CD8-positive, alpha-beta memory T cell (primary cell): ENCODE measurements at regions not wholly inside any gene's neighbourhood (a gene's known extent, or its start where the extent isn't known, plus 50 kb on each side); places are given as distances from the start of the nearest gene placed in this dataset.
"Not testable (repeated sequence)": the region's sequence is repeated elsewhere in the genome, so short reads cannot be mapped to it uniquely, and the experiment has no call there.

ENCODE experiments used
- CTCF ChIA-PET: fragments of 350-600 bp; sonication (Branson Sonifier 250); formaldehyde crosslinking; loops from one replicate; lab custom pipeline; 2021; ENCODE audit warnings: antibody characterized with exemption; lab: Charles Lee
- POLR2A ChIA-PET: fragments of 350-600 bp; sonication (Branson Sonifier 250); formaldehyde crosslinking; loops from one replicate; lab custom pipeline; 2021; ENCODE audit warnings: antibody characterized with exemption; lab: Charles Lee
- DNase-seq, 5 donors: peaks; one replicate each; pipeline versions ENCODE4 v3.0.0 to v3.0.0-alpha.2; 2020 to 2022; ENCODE audit warnings: mixed read lengths in 1 of 5
- H3K27ac ChIP-seq: one replicate; pipeline ENCODE4 v1.7.0; 2013; ENCODE audit warnings: low read depth, mild to moderate bottlenecking, low read length, moderate library complexity
- H3K27me3 ChIP-seq: 2 replicates; pipeline ENCODE4 v1.7.0; 2013; ENCODE audit warnings: low read length, mild to moderate bottlenecking; ENCODE audit not compliant: insufficient read depth, poor library complexity, severe bottlenecking
- H3K36me3 ChIP-seq: 2 replicates; pipeline ENCODE4 v1.7.0; 2013; ENCODE audit warnings: mild to moderate bottlenecking, low read length, moderate library complexity; ENCODE audit not compliant: insufficient read depth
- H3K4me1 ChIP-seq: 2 replicates; pipeline ENCODE4 v1.7.0; 2013; ENCODE audit warnings: mild to moderate bottlenecking, low read length, moderate library complexity; ENCODE audit not compliant: insufficient read depth
- H3K4me3 ChIP-seq: 2 replicates; pipeline ENCODE4 v1.7.0; 2013; ENCODE audit warnings: mild to moderate bottlenecking, low read length
- H3K9me3 ChIP-seq: 2 replicates; pipeline ENCODE4 v1.7.0; 2013; ENCODE audit warnings: mild to moderate bottlenecking, low read length
- H3K27ac Mint-ChIP-seq, 8 donors: one replicate each; pipeline ENCODE4 v1.8.0; 2020 to 2021; ENCODE audit warnings: mixed read lengths in 8 of 8, mild to moderate bottlenecking in 6 of 8, inconsistent platforms in 3 of 8, moderate library complexity in 3 of 8
- H3K27me3 Mint-ChIP-seq, 2 donors: one replicate each; pipeline ENCODE4 v1.8.0; 2020 to 2021; ENCODE audit warnings: mixed read lengths in 2 of 2, mild to moderate bottlenecking in 1 of 2, moderate library complexity in 1 of 2
- H3K36me3 Mint-ChIP-seq, 3 donors: one replicate each; pipeline ENCODE4 v1.8.0; 2020 to 2021; ENCODE audit warnings: mixed read lengths in 3 of 3, inconsistent platforms in 1 of 3, mild to moderate bottlenecking in 1 of 3
- H3K4me1 Mint-ChIP-seq, 3 donors: one replicate each; pipeline ENCODE4 v1.8.0; 2020 to 2021; ENCODE audit warnings: mixed read lengths in 3 of 3, inconsistent platforms in 1 of 3, mild to moderate bottlenecking in 1 of 3
- H3K4me3 Mint-ChIP-seq, 7 donors: one replicate each; pipeline ENCODE4 v1.8.0; 2020 to 2021; ENCODE audit warnings: mixed read lengths in 7 of 7, mild to moderate bottlenecking in 6 of 7, moderate library complexity in 4 of 7, inconsistent platforms in 2 of 7
- H3K9me3 Mint-ChIP-seq, 5 donors: one replicate each; pipeline ENCODE4 v1.8.0; 2020 to 2022; ENCODE audit warnings: mixed read lengths in 5 of 5, mild to moderate bottlenecking in 3 of 5, moderate library complexity in 2 of 5, inconsistent platforms in 1 of 5

- Histone ChIP-seq H3K36me3 (no peaks in the 10 kb centered on the region), H3K27me3 (no peaks in the 10 kb centered on the region), H3K4me3 (no peak overlapping the region), H3K4me1 (no peaks in the 10 kb centered on the region), H3K9me3 (no peaks in the 10 kb centered on the region), H3K27ac (no peak overlapping the region)
- H3K27me3 Mint-ChIP-seq, result peaks cover 15 to 41% of the 10 kb centered on the region in 2 donors
- ChIA-PET CTCF (no interaction called here), POLR2A (no interaction called here)
- H3K27ac Mint-ChIP-seq, result no peak overlapping the region
- no peak overlapping the region for H3K4me3 Mint-ChIP-seq
- no peaks in the 10 kb centered on the region for H3K36me3 Mint-ChIP-seq
- H3K4me1 Mint-ChIP-seq, result no peaks in the 10 kb centered on the region
- H3K9me3 Mint-ChIP-seq, result no peaks in the 10 kb centered on the region
- no peak for DNase-seq
Observed at GRCh38 chr1:29685387-29685786, 449.1 kb downstream of the PTPRU start.

- H3K27me3 ChIP-seq, result no peaks in the 10 kb centered on the region
- Mint-ChIP-seq H3K36me3 (no peaks in the 10 kb centered on the region), H3K27ac (no peak overlapping the region), H3K27me3 (peaks cover 15 to 40% of the 10 kb centered on the region in 2 donors), H3K9me3 (no peaks in the 10 kb centered on the region), H3K4me1 (no peaks in the 10 kb centered on the region), H3K4me3 (no peak overlapping the region)
- no peaks in the 10 kb centered on the region for H3K9me3 ChIP-seq
- H3K4me3 ChIP-seq, result no peak overlapping the region
- no peaks in the 10 kb centered on the region for H3K4me1 ChIP-seq
- CTCF ChIA-PET, result no interaction called here
- H3K36me3 ChIP-seq, result no peaks in the 10 kb centered on the region
- POLR2A ChIA-PET, result no interaction called here
- H3K27ac ChIP-seq, result no peak overlapping the region
- no peak for DNase-seq
Observed at GRCh38 chr1:29684141-29684540, 447.8 kb downstream of the PTPRU start.

GRCh38 chr1:29683472-29683871 is 447.1 kb downstream of the PTPRU start:
- Mint-ChIP-seq H3K9me3 (no peaks in the 10 kb centered on the region), H3K36me3 (no peaks in the 10 kb centered on the region), H3K4me3 (no peak overlapping the region), H3K27me3 (peaks cover 13 to 36% of the 10 kb centered on the region in 2 donors), H3K4me1 (no peaks in the 10 kb centered on the region), H3K27ac (no peak overlapping the region)
- no peak for DNase-seq
- H3K27ac ChIP-seq, result no peak overlapping the region
- no peak overlapping the region for H3K4me3 ChIP-seq
- H3K4me1 ChIP-seq, result no peaks in the 10 kb centered on the region
- ChIA-PET POLR2A (no interaction called here), CTCF (no interaction called here)
- no peaks in the 10 kb centered on the region for H3K36me3 ChIP-seq
- H3K27me3 ChIP-seq, result no peaks in the 10 kb centered on the region
- H3K9me3 ChIP-seq, result no peaks in the 10 kb centered on the region

- POLR2A ChIA-PET, result no interaction called here
- no peaks in the 10 kb centered on the region for H3K9me3 Mint-ChIP-seq
Observed at GRCh38 chr1:29682919-29683295, 446.6 kb downstream of the PTPRU start.

GRCh38 chr1:29682171-29682918 is 446.0 kb downstream of the PTPRU start:
- POLR2A ChIA-PET, result no interaction called here
- Mint-ChIP-seq H3K4me1 (no peaks in the 10 kb centered on the region), H3K27ac (no peak overlapping the region), H3K36me3 (no peaks in the 10 kb centered on the region), H3K4me3 (no peak overlapping the region), H3K27me3 (peaks cover 15 to 25% of the 10 kb centered on the region in 2 donors), H3K9me3 (peaks cover 0 to 1% (median 0%) of the 10 kb centered on the region in 5 donors)
- H3K4me3 ChIP-seq, result no peak overlapping the region
- H3K27me3 ChIP-seq, result no peaks in the 10 kb centered on the region
- H3K27ac ChIP-seq, result no peak overlapping the region
- no peaks in the 10 kb centered on the region for H3K4me1 ChIP-seq
- no peaks in the 10 kb centered on the region for H3K9me3 ChIP-seq
- DNase-seq, result no peak
- CTCF ChIA-PET, result no interaction called here
- no peaks in the 10 kb centered on the region for H3K36me3 ChIP-seq

More at GRCh38 chr1:29682919-29683295, 446.6 kb downstream of the PTPRU start:
- H3K27me3 Mint-ChIP-seq, result peaks cover 14 to 30% of the 10 kb centered on the region in 2 donors
- Histone ChIP-seq H3K4me3 (no peak overlapping the region), H3K4me1 (no peaks in the 10 kb centered on the region), H3K9me3 (no peaks in the 10 kb centered on the region), H3K27ac (no peak overlapping the region), H3K36me3 (no peaks in the 10 kb centered on the region), H3K27me3 (no peaks in the 10 kb centered on the region)
- no peak overlapping the region for H3K4me3 Mint-ChIP-seq
- no peak overlapping the region for H3K27ac Mint-ChIP-seq
- H3K36me3 Mint-ChIP-seq, result no peaks in the 10 kb centered on the region
- CTCF ChIA-PET, result no interaction called here
- no peak for DNase-seq
- no peaks in the 10 kb centered on the region for H3K4me1 Mint-ChIP-seq

- H3K36me3 ChIP-seq, H3K27me3 ChIP-seq, DNase-seq, H3K4me3 Mint-ChIP-seq, H3K4me1 Mint-ChIP-seq, H3K27ac ChIP-seq, POLR2A ChIA-PET, H3K9me3 Mint-ChIP-seq, CTCF ChIA-PET, H3K4me1 ChIP-seq, H3K4me3 ChIP-seq, H3K9me3 ChIP-seq, H3K36me3 Mint-ChIP-seq, H3K27ac Mint-ChIP-seq: not testable (repeated sequence)
- peaks cover 11 to 16% of the 10 kb centered on the region in 2 donors for H3K27me3 Mint-ChIP-seq
Observed at GRCh38 chr1:29681416-29681815, 445.1 kb downstream of the PTPRU start.

- H3K4me1 Mint-ChIP-seq, result no peaks in the 10 kb centered on the region
- H3K4me1 ChIP-seq, result no peaks in the 10 kb centered on the region
- H3K4me3 Mint-ChIP-seq, result no peak overlapping the region
- no peaks in the 10 kb centered on the region for H3K36me3 Mint-ChIP-seq
- H3K27me3 ChIP-seq, result no peaks in the 10 kb centered on the region
- no peak overlapping the region for H3K27ac ChIP-seq
- DNase-seq, result no peak
- H3K27me3 Mint-ChIP-seq, result peaks cover 5 to 8% of the 10 kb centered on the region in 2 donors
- peaks cover 0 to 2% (median 0%) of the 10 kb centered on the region in 5 donors for H3K9me3 Mint-ChIP-seq
- POLR2A ChIA-PET, result no interaction called here
- no peak overlapping the region for H3K4me3 ChIP-seq
- no peak overlapping the region for H3K27ac Mint-ChIP-seq
- no peaks in the 10 kb centered on the region for H3K9me3 ChIP-seq
- CTCF ChIA-PET, result no interaction called here
- no peaks in the 10 kb centered on the region for H3K36me3 ChIP-seq
Observed at GRCh38 chr1:29679828-29680558, 443.7 kb downstream of the PTPRU start.

GRCh38 chr1:29679316-29679715 is 443.0 kb downstream of the PTPRU start:
- ChIA-PET CTCF (no interaction called here), POLR2A (no interaction called here)
- Mint-ChIP-seq H3K4me1 (no peaks in the 10 kb centered on the region), H3K4me3 (no peak overlapping the region), H3K27me3 (peaks cover 4 to 7% of the 10 kb centered on the region in 2 donors), H3K27ac (no peak overlapping the region), H3K36me3 (no peaks in the 10 kb centered on the region), H3K9me3 (peaks cover 0 to 2% (median 0%) of the 10 kb centered on the region in 5 donors)
- H3K36me3 ChIP-seq, result no peaks in the 10 kb centered on the region
- H3K27ac ChIP-seq, result no peak overlapping the region
- no peaks in the 10 kb centered on the region for H3K4me1 ChIP-seq
- DNase-seq, result no peak
- H3K4me3 ChIP-seq, result no peak overlapping the region
- H3K9me3 ChIP-seq, result no peaks in the 10 kb centered on the region
- no peaks in the 10 kb centered on the region for H3K27me3 ChIP-seq
